HepG2 (cell line): ENCODE measurements at regions not wholly inside any gene's neighbourhood (a gene's known extent, or its start where the extent isn't known, plus 50 kb on each side); places are given as distances from the start of the nearest gene placed in this dataset.
A peak's percentile ranks its signal among the peaks of the same experiment; 100 is the strongest.

Experiments used
- ATAC-seq: fragments of 200-7000 bp; cut with Tn5 transposase; 3 replicates; pipeline ENCODE4 v1.9.1; 2020; ENCODE audit warnings: mild to moderate bottlenecking, moderate library complexity
- BruUV-seq: library from RNA; stranded (reverse); fragments of 400-500 nt; replicated peaks from 2 replicates; lab custom pipeline; 2021; lab: Mats Ljungman, UMichigan
- CTCF ChIA-PET: fragments of 300-600 bp; formaldehyde crosslinking; extraction: SDS; loops from one replicate; lab custom pipeline; 2021; ENCODE audit warnings: low total read pairs, inconsistent platforms, low intra/inter-chr PET ratio; lab: Yijun Ruan, JAX
- POLR2A ChIA-PET: fragments of 350-600 bp; sonication (Branson Sonifier 250); formaldehyde crosslinking; loops from one replicate; lab custom pipeline; 2020; ENCODE audit warnings: antibody characterized with exemption, inconsistent platforms; lab: Yijun Ruan, JAX
- DNase-seq: peaks from one replicate; pipeline ENCODE4 v3.0.0-alpha.2; 2015; ENCODE audit warnings: low spot score
- FAIRE-seq: peaks from 3 replicates; lab custom pipeline; 2011; peaks lifted over from hg19 to GRCh38; lab: Jason Lieb, UNC
- H2AFZ ChIP-seq: one replicate; pipeline ENCODE4 v1.6.1; 2011; ENCODE audit warnings: low read length, inconsistent platforms
- H3K27ac ChIP-seq: fragments of 300-600 bp; 3 replicates; pipeline ENCODE4 v1.8.0; 2011; ENCODE audit warnings: mixed run types, mild to moderate bottlenecking, mixed read lengths, low read length, inconsistent platforms; ENCODE audit not compliant: insufficient read depth; ENCODE audit errors: extremely low read length
- H3K27me3 ChIP-seq, 2 experiments: fragments of 200-600 bp in 1 of 2; 2 replicates in 1 of 2; 3 replicates in 1 of 2; pipeline versions ENCODE4 v1.6.0 to v1.8.0; 2011; ENCODE audit warnings: low read length in 2 of 2, mild to moderate bottlenecking in 2 of 2, moderate library complexity in 2 of 2, inconsistent platforms in 1 of 2; ENCODE audit not compliant: insufficient read depth in 2 of 2, control insufficient read depth in 1 of 2
- H3K36me3 ChIP-seq, 2 experiments: fragments of 200-600 bp in 1 of 2; replicated peaks in 1 of 2; 2 replicates in 1 of 2; 3 replicates in 1 of 2; pipeline versions ENCODE4 v1.5.1 to v1.8.0; 2011; ENCODE audit warnings: low read length in 2 of 2, inconsistent platforms in 1 of 2; ENCODE audit not compliant: insufficient read depth in 2 of 2, control insufficient read depth in 1 of 2
- H3K4me1 ChIP-seq: 2 replicates; pipeline ENCODE4 v1.5.1; 2012; ENCODE audit warnings: low read length, inconsistent platforms; ENCODE audit not compliant: insufficient read depth
- H3K4me2 ChIP-seq: 2 replicates; pipeline ENCODE4 v1.6.0; 2011; ENCODE audit warnings: low read depth, low read length, inconsistent platforms
- H3K4me3 ChIP-seq, 3 experiments: fragments of 200-600 bp in 1 of 3; sonication (generic), shearing (Covaris generic) in 1 of 3; replicated peaks in 1 of 3; 2 replicates each; pipeline ENCODE4 v1.5.1; 2011 to 2016; ENCODE audit warnings: low read length in 3 of 3, inconsistent platforms in 2 of 3, low read depth in 2 of 3, mild to moderate bottlenecking in 2 of 3, control low read depth in 1 of 3, mixed read lengths in 1 of 3; ENCODE audit not compliant: insufficient read depth in 1 of 3
- H3K79me2 ChIP-seq: one replicate; pipeline ENCODE4 v1.6.1; 2011; ENCODE audit warnings: low read length, inconsistent platforms; ENCODE audit not compliant: insufficient read depth
- H3K9ac ChIP-seq: 2 replicates; pipeline ENCODE4 v1.6.0; 2011; ENCODE audit warnings: mild to moderate bottlenecking, low read depth, low read length, inconsistent platforms; ENCODE audit not compliant: insufficient read depth
- H3K9me3 ChIP-seq: 2 replicates; pipeline ENCODE4 v1.5.1; 2012; ENCODE audit warnings: mild to moderate bottlenecking, low read length
- H4K20me1 ChIP-seq: 2 replicates; pipeline ENCODE4 v1.6.0; 2011; ENCODE audit warnings: inconsistent platforms, mild to moderate bottlenecking, low read length, moderate library complexity; ENCODE audit not compliant: insufficient read depth
- FOXP1 ChIP-seq, 2 experiments: fragments of 450-650 bp in 1 of 2; IDR thresholded peaks; 2 replicates each; pipeline ENCODE4 v1.6.1; 2017 to 2018; ENCODE audit warnings: antibody characterized with exemption in 1 of 2
- KLF12 ChIP-seq: sonication (generic); formaldehyde crosslinking; IDR thresholded peaks from 2 replicates; pipeline ENCODE4 v1.4.0; 2020; ENCODE audit warnings: missing genetic modification reagents, borderline replicate concordance
- MAFF ChIP-seq: IDR thresholded peaks from 2 replicates; pipeline ENCODE4 v1.6.1; 2011; ENCODE audit warnings: low read depth, low read length, improper control_type of control experiment
- MAFK ChIP-seq, 2 experiments: IDR thresholded peaks in 1 of 2; conservative IDR thresholded peaks in 1 of 2; 2 replicates each; pipeline ENCODE4 v1.6.1; 2011; ENCODE audit warnings: improper control_type of control experiment in 2 of 2, low read length in 2 of 2
- TFAP4 ChIP-seq: sonication (generic); IDR thresholded peaks from 2 replicates; pipeline ENCODE4 v1.6.1; 2016; ENCODE audit warnings: low read depth, borderline replicate concordance
- ZNF264 ChIP-seq: sonication (generic); formaldehyde crosslinking; IDR thresholded peaks from 2 replicates; pipeline ENCODE4 v1.4.0; 2020; ENCODE audit warnings: missing genetic modification reagents
- in situ Hi-C: cut with HindIII; loops from 2 replicates; pipeline ENCODE4 v1.10.0; 2017; ENCODE audit warnings: low pct_unique_long_range_greater_than_20kb; ENCODE audit not compliant: extremely low pct_ligation_motif_present
- intact Hi-C: fragments of 100-400 bp; cut with micrococcal nuclease; formaldehyde crosslinking; loops from one replicate; pipeline ENCODE4 v1.10.0; 2022; ENCODE audit not compliant: unreplicated experiment
- TF ChIP-seq, protein P1 (sequence below): sonication (generic); formaldehyde crosslinking; IDR thresholded peaks from 2 replicates; pipeline ENCODE4 v1.4.0; 2020; ENCODE audit warnings: missing genetic modification reagents

DNA sequence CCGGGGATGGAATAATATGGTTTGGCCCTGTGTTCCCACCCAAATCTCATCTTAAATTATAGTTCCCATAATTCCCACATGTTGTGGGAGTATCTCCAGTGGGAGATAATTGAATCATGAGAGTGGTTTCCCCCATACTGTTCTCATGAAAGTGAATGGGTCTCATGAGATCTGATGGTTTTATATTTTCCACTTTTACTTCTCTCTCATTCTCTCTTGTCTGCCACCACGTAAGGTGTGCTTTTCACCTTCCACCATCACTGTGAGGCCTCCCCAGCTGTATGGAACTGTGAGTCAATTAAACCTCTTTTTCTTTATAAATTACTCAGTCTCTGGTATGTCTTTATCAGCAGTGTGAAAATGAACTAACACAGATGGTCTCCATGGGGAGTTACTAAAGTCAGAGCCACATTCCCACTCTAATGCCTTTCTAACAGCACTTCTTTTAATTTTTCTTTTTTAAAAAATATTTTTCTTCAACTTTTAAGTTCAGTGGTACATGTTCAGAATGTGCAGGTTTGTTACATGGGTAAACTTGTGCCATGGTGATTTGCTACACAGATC, 306.6 kb downstream of the DTHD1 start (continued):
- TF ChIP-seq KLF12 (CRISPR knock-in tag), result no peak
- no peak for TF ChIP-seq FOXP1 (IDR thresholded peaks at IDR 0.05)
- TF ChIP-seq FOXP1 (CRISPR knock-in tag; IDR thresholded peaks at IDR 0.05), result no peak
- TF ChIP-seq TFAP4, result no peak
- TF ChIP-seq, protein P1, sequence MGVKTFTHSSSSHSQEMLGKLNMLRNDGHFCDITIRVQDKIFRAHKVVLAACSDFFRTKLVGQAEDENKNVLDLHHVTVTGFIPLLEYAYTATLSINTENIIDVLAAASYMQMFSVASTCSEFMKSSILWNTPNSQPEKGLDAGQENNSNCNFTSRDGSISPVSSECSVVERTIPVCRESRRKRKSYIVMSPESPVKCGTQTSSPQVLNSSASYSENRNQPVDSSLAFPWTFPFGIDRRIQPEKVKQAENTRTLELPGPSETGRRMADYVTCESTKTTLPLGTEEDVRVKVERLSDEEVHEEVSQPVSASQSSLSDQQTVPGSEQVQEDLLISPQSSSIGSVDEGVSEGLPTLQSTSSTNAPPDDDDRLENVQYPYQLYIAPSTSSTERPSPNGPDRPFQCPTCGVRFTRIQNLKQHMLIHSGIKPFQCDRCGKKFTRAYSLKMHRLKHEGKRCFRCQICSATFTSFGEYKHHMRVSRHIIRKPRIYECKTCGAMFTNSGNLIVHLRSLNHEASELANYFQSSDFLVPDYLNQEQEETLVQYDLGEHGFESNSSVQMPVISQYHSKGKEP (CRISPR knock-in tag), result no peak

GRCh38 chr4:36590343-36590742, 308.9 kb downstream of the DTHD1 start:
- in situ Hi-C loops, result no loop called here
- Histone ChIP-seq H4K20me1 (no peaks in the 10 kb centered on the region), H3K27me3 (no peaks in the 10 kb centered on the region), H3K79me2 (no peaks in the 10 kb centered on the region), H3K9me3 (peaks cover 65% of the 10 kb centered on the region)
- DNase-seq, result no peak
- CTCF ChIA-PET, result no interaction called here
- POLR2A ChIA-PET, result no interaction called here
- no peak for FAIRE-seq
- ATAC-seq, result no peak
- intact Hi-C loops, result no loop called here
- TF ChIP-seq MAFF (peak; percentile 78), ZNF264 (no peak), MAFK (conservative IDR thresholded peaks at IDR 0.05 in 1 of 2, IDR thresholded peaks at IDR 0.05 in 1 of 2; ENCODE audit: low read length in 2 of 2) (peak; percentile 31 to 81; a peak in 3 of 4 replicates)
- TF ChIP-seq, all 625 proteins: peak for 2
- no peak overlapping the region for H3K4me2 ChIP-seq
- H3K9ac ChIP-seq, result no peak overlapping the region
- H3K36me3 ChIP-seq, result no peaks in the 10 kb centered on the region
- H3K4me1 ChIP-seq, result no peaks in the 10 kb centered on the region
- H3K4me3 ChIP-seq, result no peak overlapping the region
- BruUV-seq, result no TSS peak
- no peak overlapping the region for H3K27ac ChIP-seq
- H2AFZ ChIP-seq, result no peak overlapping the region
